HepG2 (cell line): ENCODE measurements at regions not wholly inside any gene's neighbourhood (a gene's known extent, or its start where the extent isn't known, plus 50 kb on each side); places are given as distances from the start of the nearest gene placed in this dataset.
A peak's percentile ranks its signal among the peaks of the same experiment; 100 is the strongest.

Experiments
- ATAC-seq: fragments of 200-7000 bp; cut with Tn5 transposase; 3 replicates; pipeline ENCODE4 v1.9.1; 2020; ENCODE audit warnings: mild to moderate bottlenecking, moderate library complexity
- BruUV-seq: library from RNA; stranded (reverse); fragments of 400-500 nt; replicated peaks from 2 replicates; lab custom pipeline; 2021; lab: Mats Ljungman, UMichigan
- CTCF ChIA-PET: fragments of 300-600 bp; formaldehyde crosslinking; extraction: SDS; loops from one replicate; lab custom pipeline; 2021; ENCODE audit warnings: low total read pairs, inconsistent platforms, low intra/inter-chr PET ratio; lab: Yijun Ruan, JAX
- POLR2A ChIA-PET: fragments of 350-600 bp; sonication (Branson Sonifier 250); formaldehyde crosslinking; loops from one replicate; lab custom pipeline; 2020; ENCODE audit warnings: antibody characterized with exemption, inconsistent platforms; lab: Yijun Ruan, JAX
- DNase-seq: peaks from one replicate; pipeline ENCODE4 v3.0.0-alpha.2; 2015; ENCODE audit warnings: low spot score
- FAIRE-seq: peaks from 3 replicates; lab custom pipeline; 2011; peaks lifted over from hg19 to GRCh38; lab: Jason Lieb, UNC
- H2AFZ ChIP-seq: one replicate; pipeline ENCODE4 v1.6.1; 2011; ENCODE audit warnings: low read length, inconsistent platforms
- H3K27ac ChIP-seq: fragments of 300-600 bp; 3 replicates; pipeline ENCODE4 v1.8.0; 2011; ENCODE audit warnings: mixed run types, mild to moderate bottlenecking, mixed read lengths, low read length, inconsistent platforms; ENCODE audit not compliant: insufficient read depth; ENCODE audit errors: extremely low read length
- H3K27me3 ChIP-seq, 2 experiments: fragments of 200-600 bp in 1 of 2; 2 replicates in 1 of 2; 3 replicates in 1 of 2; pipeline versions ENCODE4 v1.6.0 to v1.8.0; 2011; ENCODE audit warnings: low read length in 2 of 2, mild to moderate bottlenecking in 2 of 2, moderate library complexity in 2 of 2, inconsistent platforms in 1 of 2; ENCODE audit not compliant: insufficient read depth in 2 of 2, control insufficient read depth in 1 of 2
- H3K36me3 ChIP-seq, 2 experiments: fragments of 200-600 bp in 1 of 2; replicated peaks in 1 of 2; 2 replicates in 1 of 2; 3 replicates in 1 of 2; pipeline versions ENCODE4 v1.5.1 to v1.8.0; 2011; ENCODE audit warnings: low read length in 2 of 2, inconsistent platforms in 1 of 2; ENCODE audit not compliant: insufficient read depth in 2 of 2, control insufficient read depth in 1 of 2
- H3K4me1 ChIP-seq: 2 replicates; pipeline ENCODE4 v1.5.1; 2012; ENCODE audit warnings: low read length, inconsistent platforms; ENCODE audit not compliant: insufficient read depth
- H3K4me2 ChIP-seq: 2 replicates; pipeline ENCODE4 v1.6.0; 2011; ENCODE audit warnings: low read depth, low read length, inconsistent platforms
- H3K4me3 ChIP-seq, 3 experiments: fragments of 200-600 bp in 1 of 3; sonication (generic), shearing (Covaris generic) in 1 of 3; replicated peaks in 1 of 3; 2 replicates each; pipeline ENCODE4 v1.5.1; 2011 to 2016; ENCODE audit warnings: low read length in 3 of 3, inconsistent platforms in 2 of 3, low read depth in 2 of 3, mild to moderate bottlenecking in 2 of 3, control low read depth in 1 of 3, mixed read lengths in 1 of 3; ENCODE audit not compliant: insufficient read depth in 1 of 3
- H3K79me2 ChIP-seq: one replicate; pipeline ENCODE4 v1.6.1; 2011; ENCODE audit warnings: low read length, inconsistent platforms; ENCODE audit not compliant: insufficient read depth
- H3K9ac ChIP-seq: 2 replicates; pipeline ENCODE4 v1.6.0; 2011; ENCODE audit warnings: mild to moderate bottlenecking, low read depth, low read length, inconsistent platforms; ENCODE audit not compliant: insufficient read depth
- H3K9me3 ChIP-seq: 2 replicates; pipeline ENCODE4 v1.5.1; 2012; ENCODE audit warnings: mild to moderate bottlenecking, low read length
- H4K20me1 ChIP-seq: 2 replicates; pipeline ENCODE4 v1.6.0; 2011; ENCODE audit warnings: inconsistent platforms, mild to moderate bottlenecking, low read length, moderate library complexity; ENCODE audit not compliant: insufficient read depth
- ELF4 ChIP-seq: sonication (generic); formaldehyde crosslinking; IDR thresholded peaks from 2 replicates; pipeline ENCODE4 v1.5.0; 2020; ENCODE audit warnings: missing genetic modification reagents, mild to moderate bottlenecking, moderate library complexity, borderline replicate concordance
- FOXC1 ChIP-seq: sonication (generic); formaldehyde crosslinking; IDR thresholded peaks from 2 replicates; pipeline ENCODE4 v1.8.0; 2022; ENCODE audit warnings: mild to moderate bottlenecking, missing genetic modification reagents, borderline replicate concordance
- ISL2 ChIP-seq: sonication (generic); formaldehyde crosslinking; IDR thresholded peaks from 2 replicates; pipeline ENCODE4 v1.5.0; 2020; ENCODE audit warnings: missing genetic modification reagents
- SMC3 ChIP-seq: IDR thresholded peaks from 2 replicates; pipeline ENCODE4 v1.6.1; 2011; ENCODE audit warnings: low read length, improper control_type of control experiment
- STAG1 ChIP-seq: sonication (generic); formaldehyde crosslinking; IDR thresholded peaks from 2 replicates; pipeline ENCODE4 v1.4.0; 2020; ENCODE audit warnings: missing genetic modification reagents
- ZNF138 ChIP-seq: sonication (generic); formaldehyde crosslinking; IDR thresholded peaks from 2 replicates; pipeline ENCODE4 v1.5.0; 2020; ENCODE audit warnings: mild to moderate bottlenecking, low read depth, missing genetic modification reagents
- ZNF234 ChIP-seq: sonication (generic); formaldehyde crosslinking; conservative IDR thresholded peaks from 2 replicates; pipeline ENCODE4 v1.5.1; 2020; ENCODE audit warnings: mild to moderate bottlenecking, missing genetic modification reagents
- ZNF484 ChIP-seq: sonication (generic); formaldehyde crosslinking; IDR thresholded peaks from 2 replicates; pipeline ENCODE4 v1.5.1; 2020; ENCODE audit warnings: mild to moderate bottlenecking, low read depth, missing genetic modification reagents, borderline replicate concordance
- ZNF577 ChIP-seq: sonication (generic); formaldehyde crosslinking; IDR thresholded peaks from 2 replicates; pipeline ENCODE4 v1.4.0; 2020; ENCODE audit warnings: mild to moderate bottlenecking, low read depth, missing genetic modification reagents, borderline replicate concordance
- ZNF775 ChIP-seq: sonication (generic); formaldehyde crosslinking; IDR thresholded peaks from 2 replicates; pipeline ENCODE4 v1.4.0; 2020; ENCODE audit warnings: missing genetic modification reagents, mild to moderate bottlenecking, moderate library complexity, borderline replicate concordance
- ZSCAN22 ChIP-seq: sonication (generic); formaldehyde crosslinking; IDR thresholded peaks from 2 replicates; pipeline ENCODE4 v1.4.0; 2020; ENCODE audit warnings: mild to moderate bottlenecking, missing genetic modification reagents
- WGBS: methylation state at CpG from one replicate; pipeline ENCODE4 v1.1.6; 2017; ENCODE audit warnings: low lambda C conversion rate; 5-methylcytosine and 5-hydroxymethylcytosine counted together
- in situ Hi-C: cut with HindIII; loops from 2 replicates; pipeline ENCODE4 v1.10.0; 2017; ENCODE audit warnings: low pct_unique_long_range_greater_than_20kb; ENCODE audit not compliant: extremely low pct_ligation_motif_present
- intact Hi-C: fragments of 100-400 bp; cut with micrococcal nuclease; formaldehyde crosslinking; loops from one replicate; pipeline ENCODE4 v1.10.0; 2022; ENCODE audit not compliant: unreplicated experiment
- TF ChIP-seq, protein P1 (sequence below): sonication (generic); formaldehyde crosslinking; IDR thresholded peaks from 2 replicates; pipeline ENCODE4 v1.5.0; 2020; ENCODE audit warnings: mild to moderate bottlenecking, missing genetic modification reagents, moderate library complexity
- TF ChIP-seq, protein P2 (sequence below): sonication (generic); formaldehyde crosslinking; IDR thresholded peaks from 2 replicates; pipeline ENCODE4 v1.4.0; 2020; ENCODE audit warnings: missing genetic modification reagents, borderline replicate concordance

DNA sequence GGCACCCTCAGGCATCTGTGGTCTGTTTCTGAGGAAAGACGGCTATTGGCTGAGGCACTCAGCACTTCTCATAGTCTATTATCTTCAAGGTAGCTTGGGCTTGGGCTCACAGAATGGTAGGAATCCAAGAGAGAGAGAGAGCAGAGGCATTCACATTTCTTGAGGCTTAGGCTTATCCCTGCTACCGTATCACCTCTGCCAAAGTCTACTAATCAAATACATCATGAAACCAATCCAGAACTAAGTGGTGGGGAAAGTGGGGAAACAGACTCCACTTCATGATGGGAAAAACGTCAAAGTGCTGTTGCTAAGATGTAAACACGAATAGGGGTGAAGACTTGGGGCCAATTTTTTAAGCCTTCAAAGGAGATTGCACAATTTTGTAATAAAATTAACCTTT is 271.1 kb upstream of the SEMA3D start (continued):
- TF ChIP-seq ZNF234 (no peak), ISL2 (CRISPR knock-in tag) (no peak), FOXC1 (CRISPR knock-in tag) (no peak), ZSCAN22 (CRISPR knock-in tag) (no peak), ZNF577 (no peak), ELF4 (no peak)

DNA sequence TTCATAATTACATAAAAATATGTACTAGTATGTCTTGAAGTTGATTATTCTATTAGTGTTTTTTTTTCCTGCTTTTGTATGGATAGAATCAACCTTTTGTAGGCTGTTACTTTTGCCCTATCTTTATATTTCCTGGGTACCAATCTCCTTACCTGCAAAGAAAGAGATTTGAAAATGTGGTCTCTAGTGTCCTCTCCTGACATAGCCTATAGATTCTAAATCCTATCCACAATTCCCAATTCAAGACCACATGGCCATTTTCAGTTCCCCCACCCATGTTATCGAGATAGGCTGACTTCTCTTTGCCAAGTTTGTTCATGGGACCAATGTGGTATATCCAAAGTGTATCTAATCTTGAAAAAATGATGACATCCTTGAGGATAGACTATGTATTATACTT is 269.4 kb upstream of the SEMA3D start:
- Histone ChIP-seq H3K27ac (no peak overlapping the region), H3K9me3 (no peaks in the 10 kb centered on the region), H3K4me2 (no peak overlapping the region), H3K36me3 (no peaks in the 10 kb centered on the region), H3K79me2 (no peaks in the 10 kb centered on the region), H2AFZ (no peak overlapping the region), H4K20me1 (no peaks in the 10 kb centered on the region), H3K9ac (no peak overlapping the region), H3K4me1 (no peaks in the 10 kb centered on the region), H3K4me3 (no peak overlapping the region), H3K27me3 (no peaks in the 10 kb centered on the region)
- in situ Hi-C loops = no loop called here
- no peak for FAIRE-seq
- intact Hi-C loops = loop anchor here (1.0 kb wide), 2 partner anchors 270 to 415 kb away; no protein-coding TSS in a partner anchor
- ChIA-PET CTCF (no interaction called here), POLR2A (no interaction called here)
- TF ChIP-seq ZNF138 (CRISPR knock-in tag) (no peak), ZNF484 (CRISPR knock-in tag) (no peak), ZNF775 (no peak), STAG1 (CRISPR knock-in tag) (peak; percentile 67), SMC3 (peak; percentile 30; the same call in 1 of the 2 replicates)
- TF ChIP-seq, protein P1, sequence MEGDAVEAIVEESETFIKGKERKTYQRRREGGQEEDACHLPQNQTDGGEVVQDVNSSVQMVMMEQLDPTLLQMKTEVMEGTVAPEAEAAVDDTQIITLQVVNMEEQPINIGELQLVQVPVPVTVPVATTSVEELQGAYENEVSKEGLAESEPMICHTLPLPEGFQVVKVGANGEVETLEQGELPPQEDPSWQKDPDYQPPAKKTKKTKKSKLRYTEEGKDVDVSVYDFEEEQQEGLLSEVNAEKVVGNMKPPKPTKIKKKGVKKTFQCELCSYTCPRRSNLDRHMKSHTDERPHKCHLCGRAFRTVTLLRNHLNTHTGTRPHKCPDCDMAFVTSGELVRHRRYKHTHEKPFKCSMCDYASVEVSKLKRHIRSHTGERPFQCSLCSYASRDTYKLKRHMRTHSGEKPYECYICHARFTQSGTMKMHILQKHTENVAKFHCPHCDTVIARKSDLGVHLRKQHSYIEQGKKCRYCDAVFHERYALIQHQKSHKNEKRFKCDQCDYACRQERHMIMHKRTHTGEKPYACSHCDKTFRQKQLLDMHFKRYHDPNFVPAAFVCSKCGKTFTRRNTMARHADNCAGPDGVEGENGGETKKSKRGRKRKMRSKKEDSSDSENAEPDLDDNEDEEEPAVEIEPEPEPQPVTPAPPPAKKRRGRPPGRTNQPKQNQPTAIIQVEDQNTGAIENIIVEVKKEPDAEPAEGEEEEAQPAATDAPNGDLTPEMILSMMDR = peak; percentile 55
- TF ChIP-seq, protein P2, sequence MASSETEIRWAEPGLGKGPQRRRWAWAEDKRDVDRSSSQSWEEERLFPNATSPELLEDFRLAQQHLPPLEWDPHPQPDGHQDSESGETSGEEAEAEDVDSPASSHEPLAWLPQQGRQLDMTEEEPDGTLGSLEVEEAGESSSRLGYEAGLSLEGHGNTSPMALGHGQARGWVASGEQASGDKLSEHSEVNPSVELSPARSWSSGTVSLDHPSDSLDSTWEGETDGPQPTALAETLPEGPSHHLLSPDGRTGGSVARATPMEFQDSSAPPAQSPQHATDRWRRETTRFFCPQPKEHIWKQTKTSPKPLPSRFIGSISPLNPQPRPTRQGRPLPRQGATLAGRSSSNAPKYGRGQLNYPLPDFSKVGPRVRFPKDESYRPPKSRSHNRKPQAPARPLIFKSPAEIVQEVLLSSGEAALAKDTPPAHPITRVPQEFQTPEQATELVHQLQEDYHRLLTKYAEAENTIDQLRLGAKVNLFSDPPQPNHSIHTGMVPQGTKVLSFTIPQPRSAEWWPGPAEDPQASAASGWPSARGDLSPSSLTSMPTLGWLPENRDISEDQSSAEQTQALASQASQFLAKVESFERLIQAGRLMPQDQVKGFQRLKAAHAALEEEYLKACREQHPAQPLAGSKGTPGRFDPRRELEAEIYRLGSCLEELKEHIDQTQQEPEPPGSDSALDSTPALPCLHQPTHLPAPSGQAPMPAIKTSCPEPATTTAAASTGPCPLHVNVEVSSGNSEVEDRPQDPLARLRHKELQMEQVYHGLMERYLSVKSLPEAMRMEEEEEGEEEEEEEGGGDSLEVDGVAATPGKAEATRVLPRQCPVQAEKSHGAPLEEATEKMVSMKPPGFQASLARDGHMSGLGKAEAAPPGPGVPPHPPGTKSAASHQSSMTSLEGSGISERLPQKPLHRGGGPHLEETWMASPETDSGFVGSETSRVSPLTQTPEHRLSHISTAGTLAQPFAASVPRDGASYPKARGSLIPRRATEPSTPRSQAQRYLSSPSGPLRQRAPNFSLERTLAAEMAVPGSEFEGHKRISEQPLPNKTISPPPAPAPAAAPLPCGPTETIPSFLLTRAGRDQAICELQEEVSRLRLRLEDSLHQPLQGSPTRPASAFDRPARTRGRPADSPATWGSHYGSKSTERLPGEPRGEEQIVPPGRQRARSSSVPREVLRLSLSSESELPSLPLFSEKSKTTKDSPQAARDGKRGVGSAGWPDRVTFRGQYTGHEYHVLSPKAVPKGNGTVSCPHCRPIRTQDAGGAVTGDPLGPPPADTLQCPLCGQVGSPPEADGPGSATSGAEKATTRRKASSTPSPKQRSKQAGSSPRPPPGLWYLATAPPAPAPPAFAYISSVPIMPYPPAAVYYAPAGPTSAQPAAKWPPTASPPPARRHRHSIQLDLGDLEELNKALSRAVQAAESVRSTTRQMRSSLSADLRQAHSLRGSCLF (CRISPR knock-in tag) = no peak
- 0% methylated on average over 1 of the region's 1 CpG for WGBS
- BruUV-seq = no TSS peak
- ATAC-seq = 0 out of 3 replicates have a peak, but pooled peaks have one; percentile 47
- no peak for DNase-seq
